Inflammatory macrophage treated with lipopolysaccharide for 1 hour (primary cell): ENCODE measurements at regions not wholly inside any gene's neighbourhood (a gene's known extent, or its start where the extent isn't known, plus 50 kb on each side); places are given as distances from the start of the nearest gene placed in this dataset.

Experiments used
- DNase-seq, 2 donors: peaks; one replicate each; pipeline ENCODE4 v3.0.0-alpha.2; 2020 to 2022

GRCh38 chr5:165258197-165258771 is 1752.9 kb downstream of the MAT2B start:
- DNase-seq: no peak

- no peak for DNase-seq
Measured at GRCh38 chr5:165260426-165260825, 1755.0 kb downstream of the MAT2B start.

DNA sequence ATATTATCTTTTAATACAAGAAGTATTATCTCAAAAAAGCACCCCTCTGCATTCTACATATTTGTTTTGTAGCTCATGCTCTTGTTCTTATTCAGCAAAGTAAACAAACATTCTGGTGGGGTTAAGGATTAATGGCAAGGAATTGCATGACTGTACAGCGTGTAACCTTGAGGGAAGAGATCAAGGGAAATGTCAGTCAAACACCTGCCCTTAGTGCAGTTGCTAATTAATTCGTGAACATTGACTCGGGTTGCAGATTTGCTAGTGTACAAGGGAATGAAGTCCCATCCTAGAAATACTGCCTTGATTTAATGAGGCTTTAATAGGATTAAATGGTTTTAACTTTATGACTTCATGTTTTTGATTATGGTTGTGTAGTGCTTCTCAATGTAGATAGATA is 1758.1 kb downstream of the MAT2B start:
- no peak for DNase-seq

- DNase-seq: no peak
Measured at GRCh38 chr5:165266939-165267338, 1761.5 kb downstream of the MAT2B start.

DNA sequence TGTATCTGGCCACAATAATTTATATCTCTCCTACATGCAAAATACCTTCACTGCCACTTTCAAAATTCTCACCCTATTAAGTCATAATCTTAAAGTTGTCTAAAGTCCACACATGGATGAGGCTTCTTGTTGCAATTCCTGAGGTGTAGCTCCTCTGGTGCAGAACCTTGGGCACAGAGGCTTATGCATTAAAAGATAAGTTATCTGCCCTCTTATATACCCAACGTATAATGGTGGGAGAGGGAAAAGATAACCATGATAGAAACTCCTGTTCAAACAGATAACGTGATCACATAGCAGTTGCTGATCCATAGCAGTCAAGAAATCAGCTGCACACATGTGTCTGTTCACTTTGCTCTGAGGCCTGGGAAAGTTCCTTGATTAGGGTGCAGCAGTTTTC is 1767.0 kb downstream of the MAT2B start:
- no peak for DNase-seq

DNA sequence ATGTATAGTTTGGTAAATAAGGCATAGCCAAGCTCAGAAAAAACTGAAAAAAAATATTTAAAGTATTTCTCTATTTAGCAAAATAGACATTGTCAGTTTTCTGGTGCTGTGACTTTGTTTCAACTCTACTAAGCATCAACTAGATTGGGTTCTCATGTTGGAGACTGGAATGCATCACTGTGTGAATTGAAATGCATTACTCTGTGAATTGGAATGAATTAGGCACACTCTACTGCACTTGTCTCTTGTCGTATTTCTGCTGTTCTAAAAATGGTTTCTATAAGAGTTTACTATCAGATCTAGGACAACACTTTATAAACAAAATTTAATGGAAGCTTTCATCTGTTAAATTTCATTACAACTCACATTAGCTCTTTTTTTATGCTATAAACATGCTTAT is 1772.2 kb downstream of the MAT2B start:
- no peak for DNase-seq

DNA sequence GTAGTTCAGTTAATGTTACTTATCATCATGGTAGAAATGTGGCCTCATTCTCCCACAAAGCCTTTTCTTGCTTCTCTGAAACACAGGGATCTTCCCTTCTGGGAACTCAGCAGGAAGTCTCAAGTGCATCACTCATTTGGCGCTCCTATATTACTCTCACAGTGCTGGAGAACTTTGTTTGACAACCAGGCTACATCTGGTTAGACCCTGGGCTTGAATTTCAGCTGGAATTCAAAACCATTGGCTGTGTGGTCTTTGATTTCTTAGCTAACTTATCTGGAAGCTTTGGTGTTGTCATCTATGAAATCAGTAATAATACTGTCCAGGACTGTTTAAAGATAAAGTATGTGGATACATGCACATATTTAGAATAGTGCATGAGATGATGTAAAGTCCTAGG is 1777.1 kb downstream of the MAT2B start:
- no peak for DNase-seq

GRCh38 chr5:165286692-165287091 is 1781.3 kb downstream of the MAT2B start:
- no peak for DNase-seq

GRCh38 chr5:165290535-165290934 is 1785.1 kb downstream of the MAT2B start:
- DNase-seq: no peak

DNA sequence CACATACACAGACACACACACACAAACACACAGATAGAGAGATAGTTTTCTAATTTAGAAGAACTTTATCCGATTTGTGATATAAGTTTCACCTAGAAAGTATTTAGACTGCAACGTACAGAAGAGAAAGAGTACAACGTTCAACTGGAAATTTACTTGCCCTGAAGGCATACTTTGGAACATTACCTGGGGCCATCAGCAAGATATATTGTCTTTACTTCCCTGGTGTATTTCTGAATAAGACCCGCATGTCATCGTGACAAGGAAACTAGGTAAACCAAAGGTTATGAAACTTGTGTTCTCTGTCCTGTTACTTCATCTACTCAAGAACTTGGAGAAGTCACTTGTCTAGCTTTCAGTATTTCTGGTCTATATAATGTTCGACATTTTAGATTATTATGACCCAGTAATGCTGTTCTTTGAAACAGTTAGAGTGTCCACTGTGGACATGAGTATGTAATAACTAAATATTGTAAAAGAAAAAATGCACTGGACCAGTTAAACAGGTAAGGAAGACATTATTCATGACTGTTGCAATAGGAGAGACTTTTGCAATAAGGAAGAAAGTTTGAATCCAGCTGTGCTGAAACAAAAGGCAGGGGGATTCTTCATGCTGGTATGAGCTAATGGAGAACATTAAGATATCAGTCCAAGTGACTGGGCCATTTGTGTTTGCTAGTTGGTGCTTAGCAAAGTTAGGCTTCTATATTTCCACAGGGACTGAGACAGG is 1791.1 kb downstream of the MAT2B start:
- DNase-seq: no peak

GRCh38 chr5:165304193-165304827 is 1798.9 kb downstream of the MAT2B start:
- DNase-seq: no peak

- DNase-seq: no peak
Measured at GRCh38 chr5:165305596-165305995, 1800.2 kb downstream of the MAT2B start.

DNA sequence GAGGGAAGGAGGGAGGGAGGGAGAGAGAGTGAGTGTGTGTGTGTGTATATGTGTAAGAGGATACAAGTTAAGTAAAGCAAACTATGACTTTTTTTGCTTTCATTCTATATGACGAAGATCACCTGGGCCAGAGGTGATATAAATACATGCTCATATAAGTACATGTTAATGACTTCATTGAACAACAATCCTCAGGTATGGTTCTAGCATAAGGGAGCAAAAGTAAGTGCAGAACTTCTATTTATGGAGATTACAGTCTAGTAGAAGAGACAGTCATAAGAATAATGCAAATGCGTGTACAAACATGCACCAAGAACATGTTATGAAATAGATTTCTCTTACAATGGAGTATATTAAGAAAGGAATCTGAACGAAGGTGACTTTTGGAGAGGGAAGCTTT is 1804.0 kb downstream of the MAT2B start:
- no peak for DNase-seq

- no peak for DNase-seq
Measured at GRCh38 chr5:165310031-165310430, 1804.6 kb downstream of the MAT2B start.

DNA sequence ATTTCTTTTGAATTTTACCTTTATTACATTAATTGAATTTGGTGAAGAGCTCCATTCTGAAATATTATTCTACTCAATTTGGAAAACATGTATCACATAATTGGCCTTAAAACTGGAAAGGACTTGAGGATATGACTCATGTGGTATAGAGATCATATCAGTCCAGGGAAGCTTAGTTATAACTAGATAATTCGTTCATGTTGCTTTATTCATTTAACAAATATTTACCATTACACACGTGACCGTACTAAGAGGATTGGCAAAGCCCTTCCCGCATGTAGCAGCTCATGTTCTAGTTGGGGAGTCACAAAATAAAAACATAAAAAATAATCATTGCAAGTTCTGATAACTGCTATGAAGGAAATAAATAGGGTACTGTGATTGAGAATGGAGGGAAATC is 1816.5 kb downstream of the MAT2B start:
- DNase-seq: no peak

- DNase-seq: no peak
Measured at GRCh38 chr5:165325221-165325620, 1819.8 kb downstream of the MAT2B start.

DNA sequence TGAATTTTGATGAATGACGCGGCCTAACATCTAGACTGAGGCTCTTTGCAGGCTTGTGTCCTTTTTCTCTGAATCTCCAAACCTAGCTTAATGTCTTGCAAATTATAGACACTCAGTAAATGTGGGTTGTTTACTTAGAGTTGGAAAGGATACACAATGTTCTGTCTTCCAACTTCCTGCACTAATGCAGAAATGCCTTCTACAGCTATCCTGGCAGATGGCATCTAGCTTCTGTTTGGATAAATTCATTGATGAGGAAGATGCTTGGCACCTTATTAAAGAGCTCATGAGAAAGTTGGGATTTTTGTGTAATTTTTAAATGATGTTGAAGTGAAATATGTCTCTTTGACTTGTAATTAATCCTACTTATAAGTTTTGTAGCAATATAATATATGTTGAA is 1822.2 kb downstream of the MAT2B start:
- DNase-seq: no peak

- no peak for DNase-seq
Measured at GRCh38 chr5:165328846-165329245, 1823.4 kb downstream of the MAT2B start.

GRCh38 chr5:165333623-165334022 is 1828.2 kb downstream of the MAT2B start:
- DNase-seq: no peak

GRCh38 chr5:165334201-165334600 is 1828.8 kb downstream of the MAT2B start:
- no peak for DNase-seq

DNA sequence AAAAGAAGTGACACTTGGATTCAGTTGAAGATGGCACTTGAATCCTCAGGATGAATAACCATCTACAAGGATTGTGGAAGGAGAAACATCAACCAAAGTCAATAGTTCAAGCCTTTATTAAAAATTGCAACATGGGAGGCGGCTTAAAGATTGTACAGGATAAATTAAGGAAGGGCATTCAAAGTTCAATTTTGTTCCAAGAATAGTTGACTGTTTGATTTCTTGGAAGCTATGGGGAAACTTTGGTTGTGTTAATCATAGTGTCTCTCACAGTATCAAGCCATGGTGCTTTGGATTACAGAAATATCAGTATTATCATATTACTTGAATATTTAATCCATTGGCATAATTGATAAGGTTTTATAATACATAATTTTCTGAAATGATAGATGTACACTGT is 1844.3 kb downstream of the MAT2B start:
- peak; percentile 35 to 84 for DNase-seq

DNA sequence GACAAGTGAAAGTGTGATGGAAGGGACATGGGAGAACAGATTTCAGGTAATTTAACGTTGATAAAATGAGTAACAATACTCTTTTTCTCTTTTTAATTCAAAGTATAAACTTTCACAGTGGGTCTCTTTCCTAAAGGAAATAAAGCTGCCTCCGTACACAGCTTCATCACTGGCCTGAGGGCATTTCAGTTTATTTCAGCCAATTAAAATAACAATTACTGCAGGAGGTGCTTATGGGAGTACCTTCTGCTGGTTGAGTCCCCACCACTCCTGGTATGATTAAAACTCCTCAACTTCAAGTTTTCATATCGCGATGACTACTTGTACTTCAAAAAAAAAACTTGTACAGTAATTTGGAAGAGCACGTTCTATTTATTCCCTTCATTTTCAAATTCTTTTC is 1845.9 kb downstream of the MAT2B start:
- no peak for DNase-seq

DNA sequence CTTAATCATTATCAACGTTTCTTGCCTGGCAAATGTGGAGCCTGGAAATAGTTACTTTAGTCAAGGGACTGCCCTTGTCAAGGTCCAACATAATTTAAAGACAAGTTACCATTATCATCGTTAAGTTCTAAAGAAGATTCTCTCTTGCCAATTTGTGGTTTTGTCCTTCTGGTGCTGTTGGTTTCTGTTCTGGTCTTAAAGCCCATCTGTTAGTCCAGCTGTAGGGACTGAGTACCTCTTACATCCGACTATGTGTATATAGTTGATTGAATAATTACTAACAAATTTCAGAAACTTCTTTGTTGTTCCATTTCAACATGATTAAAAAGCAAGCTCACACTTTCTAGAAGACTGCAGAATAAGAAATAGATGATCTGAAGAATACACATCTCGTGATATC is 1854.9 kb downstream of the MAT2B start:
- no peak for DNase-seq

DNA sequence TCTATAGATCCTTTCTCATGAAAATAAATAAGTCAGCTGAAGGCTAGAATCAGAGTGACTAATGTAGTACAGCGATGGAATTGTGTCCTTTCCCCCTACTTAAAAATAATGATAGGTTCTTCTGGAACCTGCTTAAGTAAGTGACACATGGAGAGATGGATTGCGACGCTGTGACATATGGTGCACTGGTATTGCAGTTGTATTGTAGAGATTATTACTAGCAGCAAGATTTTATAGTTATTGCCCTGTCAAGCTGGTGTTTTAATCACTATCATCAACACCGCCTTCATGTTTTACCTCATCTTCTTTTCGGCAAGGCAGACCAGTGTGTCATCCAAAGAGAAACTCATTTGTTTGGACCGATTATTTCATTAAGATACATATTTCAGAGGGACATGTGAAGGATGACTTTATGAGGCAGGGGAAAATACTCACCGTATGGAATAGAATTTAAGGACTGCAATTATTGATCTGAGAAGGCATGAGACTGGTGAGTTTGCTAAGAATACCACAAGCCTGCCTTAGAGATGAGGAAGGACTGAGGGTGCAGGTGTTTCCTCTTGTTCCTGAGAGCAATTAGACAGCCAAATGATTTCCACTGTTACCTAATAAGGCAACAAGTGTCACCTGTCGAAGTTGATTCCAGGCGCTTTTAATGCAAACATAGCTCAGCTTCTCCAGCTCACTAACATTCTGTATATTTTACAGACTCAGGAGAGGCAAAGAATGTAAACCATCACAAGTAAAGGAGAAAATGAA is 1855.5 kb downstream of the MAT2B start:
- DNase-seq: no peak
